ENCODE measurements at regions not wholly inside any gene's neighbourhood (a gene's known extent, or its start where the extent isn't known, plus 50 kb on each side); places are given as distances from the start of the nearest gene placed in this dataset.

DNA sequence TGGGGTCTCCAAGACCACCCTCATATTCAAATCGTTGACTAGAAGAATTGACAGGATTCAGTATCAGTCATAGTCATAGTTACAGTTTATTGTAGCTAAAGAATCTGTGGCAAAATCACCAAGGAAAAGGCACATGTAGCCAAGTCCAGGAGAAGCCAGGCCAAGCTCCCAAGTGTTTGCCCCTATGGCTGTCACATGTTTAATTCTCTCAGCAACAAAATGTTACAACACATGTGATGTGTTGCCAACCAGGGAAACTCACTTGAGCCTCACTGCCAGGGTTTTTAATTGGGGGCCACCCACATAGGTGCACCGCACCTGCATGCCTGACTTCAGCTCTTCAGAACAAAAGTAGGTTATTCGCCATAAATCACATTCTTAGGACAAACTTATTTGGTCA lies 1030.9 kb upstream of the CELF2 start:
- WGBS, 2 experiments (ENCODE audit: low coverage in 1 of 2, low lambda C conversion rate in 2 of 2, missing lambda C conversion rate in 2 of 2) = 17 to 21% methylated on average over 3 of the region's 3 CpGs
- Histone ChIP-seq H3K27ac (no peak overlapping the region), H3K79me2 (ENCODE audit: insufficient read depth) (no peaks in the 10 kb centered on the region), H3K36me3 (ENCODE audit: low read depth) (no peaks in the 10 kb centered on the region), H2AFZ (no peak overlapping the region), H4K20me1 (ENCODE audit: insufficient read depth) (no peaks in the 10 kb centered on the region), H3K4me3 (no peak overlapping the region), H3F3A (ENCODE audit: insufficient read depth) (no peaks in the 10 kb centered on the region), H3K27me3 (replicated peaks; ENCODE audit: insufficient read depth) (no peaks in the 10 kb centered on the region), H3K9me3 (ENCODE audit: low read depth) (no peaks in the 10 kb centered on the region), H3K9ac (no peak overlapping the region), H3K4me1 (ENCODE audit: insufficient read depth) (no peaks in the 10 kb centered on the region), H3K9me2 (ENCODE audit: insufficient read depth) (no peaks in the 10 kb centered on the region), H3K4me2 (ENCODE audit: unreplicated experiment) (no peak overlapping the region)
- in situ Hi-C loops (cut with MboI) = no loop called here
- TF ChIP-seq EZH2 (IDR thresholded peaks at IDR 0.05; ENCODE audit: insufficient read depth, poor library complexity, severe bottlenecking) (no peak), EZH2phosphoT487 (IDR thresholded peaks at IDR 0.05; ENCODE audit: insufficient read depth, low read depth) (no peak)
- no peak for DNase-seq

DNA sequence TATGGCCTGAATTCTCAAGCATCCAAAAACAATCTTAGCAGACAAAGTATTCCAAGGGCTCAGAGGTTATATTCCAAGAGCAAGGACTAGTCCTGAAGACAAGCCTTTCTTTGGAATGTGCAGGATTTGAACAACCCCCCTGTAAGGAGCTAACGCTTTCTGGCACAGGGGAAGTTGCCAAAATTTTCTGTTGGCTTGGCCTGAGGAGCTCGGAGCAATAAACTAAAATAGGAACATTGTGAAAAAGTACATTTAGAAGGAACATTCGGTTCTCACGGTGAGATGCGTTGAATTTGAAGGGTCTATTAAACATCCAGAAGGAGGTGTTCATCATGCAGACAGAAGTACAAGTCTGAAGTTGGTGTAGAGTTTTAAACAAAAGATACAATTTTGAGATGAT lies 1030.5 kb upstream of the CELF2 start:
- H3K4me3 ChIP-seq = no peak overlapping the region
- 8 to 22% methylated on average over 5 of the region's 5 CpGs for WGBS, 2 experiments (ENCODE audit: low coverage in 1 of 2, low lambda C conversion rate in 2 of 2, missing lambda C conversion rate in 2 of 2)
- no peaks in the 10 kb centered on the region for H3K79me2 ChIP-seq (ENCODE audit: insufficient read depth)
- no peaks in the 10 kb centered on the region for H3F3A ChIP-seq (ENCODE audit: insufficient read depth)
- H3K36me3 ChIP-seq (ENCODE audit: low read depth) = no peaks in the 10 kb centered on the region
- in situ Hi-C loops (cut with MboI) = no loop called here
- no peak overlapping the region for H3K4me2 ChIP-seq (ENCODE audit: unreplicated experiment)
- DNase-seq = no peak
- no peak overlapping the region for H2AFZ ChIP-seq
- H4K20me1 ChIP-seq (ENCODE audit: insufficient read depth) = no peaks in the 10 kb centered on the region
- no peaks in the 10 kb centered on the region for H3K9me3 ChIP-seq (ENCODE audit: low read depth)
- H3K9me2 ChIP-seq (ENCODE audit: insufficient read depth) = no peaks in the 10 kb centered on the region
- TF ChIP-seq EZH2 (IDR thresholded peaks at IDR 0.05; ENCODE audit: insufficient read depth, poor library complexity, severe bottlenecking) = no peak
- TF ChIP-seq EZH2phosphoT487 (IDR thresholded peaks at IDR 0.05; ENCODE audit: insufficient read depth, low read depth) = no peak
- H3K9ac ChIP-seq = no peak overlapping the region
- H3K27me3 ChIP-seq (replicated peaks; ENCODE audit: insufficient read depth) = no peaks in the 10 kb centered on the region
- H3K4me1 ChIP-seq (ENCODE audit: insufficient read depth) = no peaks in the 10 kb centered on the region
- no peak overlapping the region for H3K27ac ChIP-seq

DNA sequence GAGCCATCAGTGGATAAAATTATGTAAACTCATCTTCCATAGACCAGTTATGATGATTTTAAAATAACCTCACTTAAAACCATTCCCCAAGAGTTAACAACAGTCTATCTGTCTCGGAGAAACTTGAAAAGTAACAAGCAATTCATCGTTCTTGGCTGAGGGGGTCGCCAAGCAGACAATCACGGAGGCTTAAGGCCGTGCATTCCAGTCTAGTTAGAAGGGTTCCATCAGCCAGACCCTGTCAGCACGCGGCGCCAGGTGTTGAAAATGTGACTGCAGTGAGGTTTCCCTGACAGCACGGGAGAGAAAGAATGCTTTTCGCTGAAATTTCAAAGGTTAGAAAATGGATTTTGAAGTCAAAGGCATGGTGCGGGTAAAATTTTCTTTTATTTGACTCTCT lies 1025.0 kb upstream of the CELF2 start:
- H3K27ac ChIP-seq = no peak overlapping the region
- WGBS, 2 experiments (ENCODE audit: low coverage in 1 of 2, low lambda C conversion rate in 2 of 2, missing lambda C conversion rate in 2 of 2) = 5 to 8% methylated on average over 11 of the region's 11 CpGs
- no peak for TF ChIP-seq EZH2 (IDR thresholded peaks at IDR 0.05; ENCODE audit: insufficient read depth, poor library complexity, severe bottlenecking)
- no peak for TF ChIP-seq EZH2phosphoT487 (IDR thresholded peaks at IDR 0.05; ENCODE audit: insufficient read depth, low read depth)
- in situ Hi-C loops (cut with MboI) = no loop called here
- no peak overlapping the region for H2AFZ ChIP-seq
- no peaks in the 10 kb centered on the region for H3K36me3 ChIP-seq (ENCODE audit: low read depth)
- no peaks in the 10 kb centered on the region for H4K20me1 ChIP-seq (ENCODE audit: insufficient read depth)
- H3F3A ChIP-seq (ENCODE audit: insufficient read depth) = no peaks in the 10 kb centered on the region
- no peaks in the 10 kb centered on the region for H3K27me3 ChIP-seq (replicated peaks; ENCODE audit: insufficient read depth)
- DNase-seq = no peak
- no peaks in the 10 kb centered on the region for H3K4me1 ChIP-seq (ENCODE audit: insufficient read depth)
- no peaks in the 10 kb centered on the region for H3K9me3 ChIP-seq (ENCODE audit: low read depth)
- no peaks in the 10 kb centered on the region for H3K9me2 ChIP-seq (ENCODE audit: insufficient read depth)
- H3K4me3 ChIP-seq = no peak overlapping the region
- no peaks in the 10 kb centered on the region for H3K79me2 ChIP-seq (ENCODE audit: insufficient read depth)
- no peak overlapping the region for H3K4me2 ChIP-seq (ENCODE audit: unreplicated experiment)
- H3K9ac ChIP-seq = no peak overlapping the region

DNA sequence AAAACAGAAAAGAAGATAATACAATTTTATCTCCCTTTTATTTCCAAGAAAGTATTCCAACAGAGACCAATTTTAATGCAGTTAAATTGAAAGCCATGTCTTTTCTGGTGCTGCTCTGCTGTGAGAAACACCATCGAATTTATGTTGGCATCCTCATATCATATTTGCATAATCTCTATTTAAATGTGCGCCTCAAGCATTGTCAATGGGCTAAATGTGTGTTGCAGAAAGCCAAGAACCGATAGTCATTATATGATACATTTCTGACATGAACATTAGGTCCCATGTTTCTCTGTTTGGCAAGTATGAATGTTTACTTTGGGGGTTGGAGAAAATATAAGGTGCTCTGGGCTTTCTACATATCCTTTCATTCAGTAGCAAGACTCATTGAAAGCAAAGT lies 1023.5 kb upstream of the CELF2 start:
- WGBS, 2 experiments (ENCODE audit: low coverage in 1 of 2, low lambda C conversion rate in 2 of 2, missing lambda C conversion rate in 2 of 2) = 27 to 30% methylated on average over 3 of the region's 3 CpGs
- no peaks in the 10 kb centered on the region for H3K9me3 ChIP-seq (ENCODE audit: low read depth)
- no peak overlapping the region for H3K9ac ChIP-seq
- no peak overlapping the region for H3K4me3 ChIP-seq
- no peaks in the 10 kb centered on the region for H3K9me2 ChIP-seq (ENCODE audit: insufficient read depth)
- TF ChIP-seq EZH2 (IDR thresholded peaks at IDR 0.05; ENCODE audit: insufficient read depth, poor library complexity, severe bottlenecking) (no peak), EZH2phosphoT487 (IDR thresholded peaks at IDR 0.05; ENCODE audit: insufficient read depth, low read depth) (no peak)
- no peaks in the 10 kb centered on the region for H3K79me2 ChIP-seq (ENCODE audit: insufficient read depth)
- no peak overlapping the region for H2AFZ ChIP-seq
- no peaks in the 10 kb centered on the region for H3K4me1 ChIP-seq (ENCODE audit: insufficient read depth)
- H3K4me2 ChIP-seq (ENCODE audit: unreplicated experiment) = no peak overlapping the region
- H3K27me3 ChIP-seq (replicated peaks; ENCODE audit: insufficient read depth) = no peaks in the 10 kb centered on the region
- H3F3A ChIP-seq (ENCODE audit: insufficient read depth) = no peaks in the 10 kb centered on the region
- H3K27ac ChIP-seq = no peak overlapping the region
- no peaks in the 10 kb centered on the region for H3K36me3 ChIP-seq (ENCODE audit: low read depth)
- H4K20me1 ChIP-seq (ENCODE audit: insufficient read depth) = no peaks in the 10 kb centered on the region
- in situ Hi-C loops (cut with MboI) = no loop called here
- DNase-seq = no peak

DNA sequence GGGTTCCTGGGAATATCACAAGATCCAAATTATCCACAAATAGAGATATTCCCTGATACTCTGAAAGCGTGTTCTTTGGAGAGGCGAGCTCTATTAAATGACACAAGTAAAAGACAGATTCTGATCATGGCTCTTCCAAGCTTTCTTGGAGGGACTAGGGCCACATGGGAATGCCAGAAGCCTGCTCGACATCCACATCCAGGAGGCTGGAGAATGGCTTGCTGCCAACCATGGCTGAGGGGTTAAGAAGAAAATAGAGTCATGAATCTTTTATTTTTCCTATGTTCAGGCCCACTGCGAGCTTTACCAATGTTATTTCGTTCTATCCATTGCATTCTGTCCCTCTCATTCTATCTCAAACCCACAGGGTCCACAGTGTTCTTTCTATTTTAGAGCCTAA lies 1018.0 kb upstream of the CELF2 start:
- Histone ChIP-seq H3K4me1 (ENCODE audit: insufficient read depth) (no peaks in the 10 kb centered on the region), H3K79me2 (ENCODE audit: insufficient read depth) (no peaks in the 10 kb centered on the region), H3K9ac (no peak overlapping the region), H3K27ac (no peak overlapping the region), H3F3A (ENCODE audit: insufficient read depth) (no peaks in the 10 kb centered on the region), H3K9me3 (ENCODE audit: low read depth) (no peaks in the 10 kb centered on the region), H3K36me3 (ENCODE audit: low read depth) (no peaks in the 10 kb centered on the region), H2AFZ (no peak overlapping the region), H3K4me3 (no peak overlapping the region), H4K20me1 (ENCODE audit: insufficient read depth) (no peaks in the 10 kb centered on the region), H3K9me2 (ENCODE audit: insufficient read depth) (no peaks in the 10 kb centered on the region), H3K4me2 (ENCODE audit: unreplicated experiment) (no peak overlapping the region), H3K27me3 (replicated peaks; ENCODE audit: insufficient read depth) (no peaks in the 10 kb centered on the region)
- WGBS, 2 experiments (ENCODE audit: low coverage in 1 of 2, low lambda C conversion rate in 2 of 2, missing lambda C conversion rate in 2 of 2) = 31 to 32% methylated on average over 5 of the region's 5 CpGs
- in situ Hi-C loops (cut with MboI) = no loop called here
- TF ChIP-seq EZH2phosphoT487 (IDR thresholded peaks at IDR 0.05; ENCODE audit: insufficient read depth, low read depth) (no peak), EZH2 (IDR thresholded peaks at IDR 0.05; ENCODE audit: insufficient read depth, poor library complexity, severe bottlenecking) (no peak)
- DNase-seq = no peak
